Esophagus (tissue), 2 donors: ENCODE measurements at regions not wholly inside any gene's neighbourhood (a gene's known extent, or its start where the extent isn't known, plus 50 kb on each side); places are given as distances from the start of the nearest gene placed in this dataset.

Experiments used
- H3K27ac ChIP-seq, 2 donors: one replicate each; pipeline ENCODE4 v1.5.1; 2013; ENCODE audit warnings: low read depth in 2 of 2, mild to moderate bottlenecking in 2 of 2, inconsistent platforms in 1 of 2, low read length in 1 of 2, moderate library complexity in 1 of 2
- H3K27me3 ChIP-seq, 2 donors: one replicate each; pipeline ENCODE4 v1.6.1; 2013; ENCODE audit warnings: low read length in 2 of 2, control low read depth in 1 of 2, mild to moderate bottlenecking in 1 of 2; ENCODE audit not compliant: insufficient read depth in 2 of 2, control insufficient read depth in 1 of 2
- H3K36me3 ChIP-seq, 2 donors: one replicate each; pipeline ENCODE4 v1.6.1; 2013; ENCODE audit warnings: low read length in 1 of 2; ENCODE audit not compliant: control insufficient read depth in 2 of 2, insufficient read depth in 2 of 2
- H3K4me1 ChIP-seq, 2 donors: one replicate each; pipeline ENCODE4 v1.6.1; 2013; ENCODE audit warnings: low read length in 1 of 2; ENCODE audit not compliant: control insufficient read depth in 2 of 2, insufficient read depth in 2 of 2
- H3K4me3 ChIP-seq, 2 donors: one replicate each; pipeline ENCODE4 v1.5.1; 2013; ENCODE audit warnings: low read length in 2 of 2, mild to moderate bottlenecking in 2 of 2, low read depth in 1 of 2, moderate library complexity in 1 of 2
- H3K9me3 ChIP-seq, 2 donors: one replicate each; pipeline ENCODE4 v1.6.1; 2013; ENCODE audit warnings: mild to moderate bottlenecking in 2 of 2, low read depth in 1 of 2, low read length in 1 of 2, moderate library complexity in 1 of 2; ENCODE audit not compliant: control insufficient read depth in 2 of 2, insufficient read depth in 1 of 2
- WGBS, 2 donors: extraction: QIAGEN DNeasy Blood & Tissue Kit; methylation state at CpG; one replicate each; pipeline ENCODE4 v1.1.7; 2013; 5-methylcytosine and 5-hydroxymethylcytosine counted together
- donor health status: healthy with polysubstance abuse.
- donor health status: Bipolar disorder and iron deficiency.

DNA sequence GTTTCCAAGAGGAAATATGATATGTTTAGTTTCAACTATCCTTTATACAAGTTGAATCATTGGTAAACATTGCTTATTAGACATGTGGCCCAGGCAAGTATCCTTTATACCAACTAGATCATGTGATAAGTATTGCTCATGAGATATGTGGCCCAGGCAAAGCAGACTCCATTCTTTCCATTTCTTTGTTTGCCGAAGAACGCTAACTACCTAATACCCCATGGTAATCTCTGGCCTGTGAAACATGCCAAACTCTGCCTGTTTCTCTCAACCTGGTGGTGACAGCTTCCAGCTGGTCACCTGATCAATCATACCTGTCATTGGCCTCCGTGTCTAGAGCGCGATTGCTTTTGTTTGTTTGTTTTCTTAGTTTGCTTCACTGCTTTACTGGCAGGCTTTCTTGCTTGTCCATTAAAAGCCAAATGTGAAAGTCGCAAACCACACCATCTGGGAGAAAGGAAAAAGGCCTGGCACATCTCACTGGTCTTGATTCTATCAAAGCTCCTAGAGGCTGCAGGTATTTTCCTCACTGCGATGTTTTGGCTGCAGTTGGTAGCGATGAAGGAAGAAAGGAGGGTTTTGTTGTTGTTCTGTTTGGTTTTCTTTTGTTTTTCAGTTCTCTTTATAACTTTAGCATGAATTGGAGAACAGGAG, 686.2 kb downstream of the KCNJ2 start:
- Histone ChIP-seq H3K27ac (no peak overlapping the region), H3K36me3 (no peaks in the 10 kb centered on the region), H3K4me3 (no peak overlapping the region), H3K9me3 (no peaks in the 10 kb centered on the region), H3K27me3 (no peaks in the 10 kb centered on the region), H3K4me1 (no peaks in the 10 kb centered on the region)
- 36 to 39% methylated on average over 8 of the region's 8 CpGs for WGBS, 2 donors

DNA sequence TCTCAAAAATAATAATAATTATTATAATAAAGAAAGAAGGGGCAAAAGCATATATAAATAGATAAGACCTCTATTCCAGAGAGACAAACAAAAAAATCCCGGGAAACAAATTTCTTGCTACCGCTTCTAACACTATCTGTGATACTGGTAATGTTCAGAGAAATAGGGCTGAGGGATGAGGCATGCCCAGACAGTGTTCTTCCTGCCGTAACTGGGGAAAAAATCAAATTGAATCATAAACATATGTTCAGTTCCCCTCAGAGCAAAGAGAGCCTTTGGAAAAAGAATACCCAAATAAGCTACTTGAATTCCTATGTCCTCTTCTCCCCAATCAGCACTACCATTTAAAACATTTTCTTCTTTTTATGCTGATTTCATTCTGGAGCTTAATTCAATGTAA, 688.0 kb downstream of the KCNJ2 start:
- Histone ChIP-seq H3K4me1 (no peaks in the 10 kb centered on the region), H3K27me3 (no peaks in the 10 kb centered on the region), H3K36me3 (no peaks in the 10 kb centered on the region), H3K9me3 (no peaks in the 10 kb centered on the region), H3K4me3 (no peak overlapping the region), H3K27ac (no peak overlapping the region)
- 68 to 77% methylated on average over 3 of the region's 3 CpGs for WGBS, 2 donors

DNA sequence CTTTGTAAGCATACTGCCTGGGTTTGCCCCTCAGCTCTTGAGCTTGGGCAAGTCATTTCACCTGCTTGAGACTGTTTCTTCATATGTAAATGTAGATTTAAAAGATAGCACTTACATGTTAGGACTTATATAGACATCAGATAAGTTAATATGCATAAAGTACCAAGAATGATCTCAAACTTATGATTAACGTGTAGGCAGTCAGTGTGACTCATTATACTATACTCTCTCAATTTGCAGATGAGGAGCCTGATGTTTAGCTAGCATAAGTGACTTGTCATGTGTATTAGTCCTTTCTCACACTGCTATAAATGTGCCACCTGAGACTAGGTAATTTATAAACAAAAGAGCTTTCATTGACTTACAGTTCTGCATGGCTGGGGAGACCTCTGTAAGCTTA, 690.5 kb downstream of the KCNJ2 start:
- no peaks in the 10 kb centered on the region for H3K36me3 ChIP-seq
- H3K27ac ChIP-seq, result no peak overlapping the region
- H3K4me3 ChIP-seq, result no peak overlapping the region
- H3K27me3 ChIP-seq, result no peaks in the 10 kb centered on the region
- WGBS, 2 donors, result 33 to 65% methylated on average over 1 of the region's 1 CpG
- H3K4me1 ChIP-seq, result no peaks in the 10 kb centered on the region
- H3K9me3 ChIP-seq, result no peaks in the 10 kb centered on the region

DNA sequence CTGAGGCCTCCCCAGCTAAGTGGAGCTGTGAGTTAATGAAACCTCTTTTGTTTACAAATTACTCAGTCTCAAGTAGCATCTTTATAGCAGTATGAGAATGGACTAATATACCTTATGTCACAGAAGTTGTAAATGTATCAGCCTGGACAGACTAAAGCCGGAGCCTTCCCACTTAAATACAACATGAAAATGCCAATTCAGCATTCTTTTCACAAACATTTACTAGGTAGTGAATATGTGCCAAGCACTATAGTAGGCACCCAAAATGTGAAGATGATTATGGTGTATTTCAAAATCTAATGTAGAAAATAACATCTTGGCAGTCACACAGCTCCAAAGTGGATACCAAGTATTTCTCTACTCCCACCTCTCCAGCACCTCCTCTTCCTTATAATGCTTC, 693.0 kb downstream of the KCNJ2 start:
- Histone ChIP-seq H3K36me3 (no peaks in the 10 kb centered on the region), H3K4me3 (no peak overlapping the region), H3K27me3 (no peaks in the 10 kb centered on the region), H3K9me3 (no peaks in the 10 kb centered on the region), H3K4me1 (no peaks in the 10 kb centered on the region), H3K27ac (no peak overlapping the region)
- WGBS, 2 donors, result 90 to 91% methylated on average over 1 of the region's 1 CpG

DNA sequence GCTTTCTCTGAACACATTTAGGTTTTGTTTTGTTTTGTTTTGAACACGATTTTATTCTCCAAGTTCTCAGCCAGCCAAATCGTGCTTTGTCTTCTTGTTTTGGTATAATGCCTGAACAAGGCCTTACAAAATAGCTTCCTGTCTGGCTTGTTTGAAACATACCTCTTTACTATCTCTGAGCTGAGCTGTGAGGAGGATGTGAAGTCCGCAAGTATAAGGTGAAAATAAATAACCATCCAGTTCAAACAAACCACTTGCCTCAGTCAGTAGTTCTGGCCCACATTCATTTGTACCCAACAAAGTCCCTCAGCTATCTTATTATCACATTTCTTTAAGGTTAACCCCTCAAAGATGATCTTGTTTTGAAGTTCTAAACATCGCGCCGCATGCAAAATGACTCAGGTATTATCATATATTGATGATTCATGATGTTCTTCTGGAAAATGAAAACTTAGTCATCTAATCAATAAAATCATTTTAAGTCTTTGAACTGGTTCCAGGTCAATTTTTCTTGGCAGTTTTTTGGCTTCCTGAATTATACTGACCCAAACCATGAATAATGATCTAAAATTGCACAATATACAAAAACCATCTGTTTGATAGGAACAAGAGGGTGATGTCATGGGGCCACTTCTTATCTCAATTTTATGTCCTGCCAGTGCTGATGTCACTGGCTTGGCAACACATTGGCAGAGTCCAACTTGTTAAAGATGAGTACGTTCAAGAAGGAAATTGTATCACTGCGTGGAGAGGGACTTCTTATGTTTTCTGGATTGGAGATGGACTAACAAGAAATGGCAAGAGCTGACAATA, 694.3 kb downstream of the KCNJ2 start:
- WGBS, 2 donors, result 66 to 70% methylated on average over 8 of the region's 8 CpGs
- Histone ChIP-seq H3K4me1 (no peaks in the 10 kb centered on the region), H3K4me3 (no peak overlapping the region), H3K27me3 (no peaks in the 10 kb centered on the region), H3K36me3 (no peaks in the 10 kb centered on the region), H3K27ac (no peak overlapping the region), H3K9me3 (no peaks in the 10 kb centered on the region)

DNA sequence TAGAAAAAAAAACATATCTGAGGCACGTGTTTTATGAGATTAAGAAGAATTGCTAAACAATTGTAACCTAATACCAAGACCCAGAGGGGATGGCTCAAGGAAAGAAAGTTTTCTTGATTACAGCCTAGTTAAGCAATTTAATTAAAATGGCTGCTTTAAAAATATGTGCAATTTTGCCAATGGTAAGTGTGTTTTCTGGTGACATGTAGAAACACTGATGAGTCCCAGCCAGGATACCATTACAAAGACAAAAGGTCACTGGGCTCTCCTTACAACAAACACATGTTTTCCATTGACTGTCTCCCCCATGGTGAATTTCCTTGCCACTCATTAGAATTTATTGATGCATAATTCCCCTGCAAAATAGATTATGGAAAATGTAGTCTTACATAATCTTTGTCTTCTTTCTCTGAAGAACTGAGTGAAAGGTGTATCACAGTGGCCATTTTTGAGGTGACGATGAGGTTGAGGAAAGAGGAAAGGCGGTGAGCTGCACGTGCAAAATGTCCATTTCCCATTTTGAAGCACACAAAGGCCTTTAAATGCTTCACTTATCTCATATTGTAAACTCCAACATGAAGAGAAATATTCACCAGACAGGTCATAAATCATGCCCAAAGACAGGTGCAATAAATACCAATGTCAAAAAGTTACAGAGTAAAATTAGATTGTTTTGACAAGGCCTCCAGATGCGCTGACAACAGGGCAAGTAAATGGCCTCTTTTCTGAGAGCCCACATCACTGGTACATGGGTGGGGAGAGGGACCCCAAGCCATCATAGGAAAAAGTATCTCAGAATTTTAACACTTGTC, 696.9 kb downstream of the KCNJ2 start:
- no peak overlapping the region for H3K4me3 ChIP-seq
- no peaks in the 10 kb centered on the region for H3K36me3 ChIP-seq
- WGBS, 2 donors, result 72 to 74% methylated on average over 5 of the region's 5 CpGs
- no peak overlapping the region for H3K27ac ChIP-seq
- H3K4me1 ChIP-seq, result no peaks in the 10 kb centered on the region
- no peaks in the 10 kb centered on the region for H3K27me3 ChIP-seq
- H3K9me3 ChIP-seq, result no peaks in the 10 kb centered on the region

DNA sequence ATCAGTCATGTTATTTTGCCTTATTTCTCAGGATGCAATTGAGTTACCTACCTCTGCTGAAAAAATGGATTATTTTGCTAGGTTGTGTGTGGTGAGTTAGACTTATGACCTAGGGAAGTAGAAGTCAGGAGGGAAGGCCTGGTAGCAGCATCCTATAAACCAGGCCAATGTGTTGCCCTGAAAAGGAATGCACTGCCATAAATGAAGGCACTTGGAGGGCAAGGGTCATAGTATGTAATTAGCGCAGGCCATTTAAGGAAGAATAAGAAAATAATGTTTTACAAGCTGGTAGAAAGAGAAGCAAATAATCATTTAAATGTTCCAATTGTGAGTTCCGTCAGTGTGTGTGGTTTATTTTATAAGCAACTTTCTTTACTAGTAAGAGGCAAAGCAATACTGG, 698.8 kb downstream of the KCNJ2 start:
- Histone ChIP-seq H3K36me3 (no peaks in the 10 kb centered on the region), H3K4me3 (no peak overlapping the region), H3K27ac (no peak overlapping the region), H3K9me3 (no peaks in the 10 kb centered on the region), H3K4me1 (no peaks in the 10 kb centered on the region), H3K27me3 (no peaks in the 10 kb centered on the region)
- WGBS, 2 donors, result 87 to 95% methylated on average over 2 of the region's 2 CpGs

DNA sequence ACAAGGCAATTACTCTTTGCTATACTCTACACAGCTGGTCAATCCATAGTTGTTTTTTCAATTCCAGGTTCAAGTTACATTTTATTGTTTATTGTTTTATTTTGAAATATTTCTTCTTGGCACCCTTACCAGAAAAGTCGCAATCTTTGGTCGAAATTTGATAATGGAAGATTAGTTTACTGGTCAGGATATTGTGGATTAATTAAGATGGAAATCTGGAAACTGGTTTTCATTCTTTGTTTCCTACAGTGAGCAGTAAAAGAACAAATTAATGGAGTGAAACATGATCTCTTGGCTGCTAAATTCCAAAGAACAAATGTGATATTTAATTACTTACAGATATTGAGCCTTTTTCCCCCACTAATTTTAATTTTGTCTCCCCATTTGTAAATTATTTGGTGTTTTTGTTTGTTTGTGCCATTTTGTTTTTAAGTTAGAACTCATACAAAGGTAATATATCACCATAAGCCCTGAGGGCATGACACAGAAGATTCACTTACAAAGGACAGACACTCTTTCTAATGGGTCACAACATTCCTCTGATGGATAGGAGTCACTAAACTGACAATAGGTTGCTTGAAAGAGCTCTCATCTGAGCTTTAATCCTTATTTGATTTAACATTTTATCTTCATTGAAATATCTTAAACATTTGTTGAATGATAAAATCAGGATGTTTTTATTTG, 700.2 kb downstream of the KCNJ2 start:
- 71 to 72% methylated on average over 2 of the region's 2 CpGs for WGBS, 2 donors
- no peaks in the 10 kb centered on the region for H3K4me1 ChIP-seq
- H3K27ac ChIP-seq, result no peak overlapping the region
- no peaks in the 10 kb centered on the region for H3K36me3 ChIP-seq
- no peaks in the 10 kb centered on the region for H3K27me3 ChIP-seq
- H3K4me3 ChIP-seq, result no peak overlapping the region
- no peaks in the 10 kb centered on the region for H3K9me3 ChIP-seq

DNA sequence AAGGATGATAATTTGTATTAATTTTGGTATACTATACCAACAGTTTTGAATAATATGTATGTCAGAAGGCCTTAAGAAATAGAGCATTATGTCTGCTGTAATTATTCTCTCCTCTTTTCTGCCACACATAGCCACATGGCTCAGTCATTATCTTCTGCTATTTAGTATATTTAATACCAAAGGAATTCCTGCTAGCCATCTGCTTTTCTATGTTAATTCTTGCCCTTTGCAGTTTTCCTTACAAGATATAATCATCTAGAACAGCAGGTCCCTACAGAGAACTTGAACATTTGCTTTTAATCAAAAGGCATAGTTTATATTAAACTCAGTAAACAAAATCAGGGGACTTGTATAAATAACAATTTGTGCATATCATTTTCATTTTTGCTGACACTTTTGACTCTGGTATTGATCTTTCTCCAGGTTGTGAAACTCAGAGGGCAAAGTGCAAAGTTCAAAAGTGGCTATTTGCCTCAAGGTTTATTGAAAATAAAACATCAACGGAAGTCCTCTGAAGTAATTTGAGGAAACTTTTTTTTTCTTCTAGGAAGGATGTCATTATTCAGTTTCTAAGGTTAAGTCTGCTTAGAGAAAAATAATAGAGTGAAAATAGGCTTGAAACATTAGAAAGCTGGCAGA, 702.0 kb downstream of the KCNJ2 start:
- WGBS, 2 donors, result 13 to 17% methylated on average over 1 of the region's 1 CpG
- Histone ChIP-seq H3K36me3 (no peaks in the 10 kb centered on the region), H3K9me3 (no peaks in the 10 kb centered on the region), H3K4me1 (no peaks in the 10 kb centered on the region), H3K4me3 (no peak overlapping the region), H3K27ac (no peak overlapping the region), H3K27me3 (no peaks in the 10 kb centered on the region)
